ENCODE measurements at regions not wholly inside any gene's neighbourhood (a gene's known extent, or its start where the extent isn't known, plus 50 kb on each side); places are given as distances from the start of the nearest gene placed in this dataset.
"Not testable (repeated sequence)": the region's sequence is repeated elsewhere in the genome, so short reads cannot be mapped to it uniquely, and the experiment has no call there.

- H3K4me2 ChIP-seq (ENCODE audit: control insufficient read depth, extremely low read depth, insufficient read depth, low read depth, low read length); H3K9me1 ChIP-seq (ENCODE audit: control insufficient read depth, extremely low read depth, insufficient read depth, low read length); H2AFZ ChIP-seq (ENCODE audit: control insufficient read depth, low read length); H3K4me3 ChIP-seq (ENCODE audit: control insufficient read depth in 2 of 3, extremely low read depth in 1 of 3, insufficient read depth in 2 of 3, low read depth in 1 of 3, low read length in 3 of 3); H3K9ac ChIP-seq (ENCODE audit: control insufficient read depth, extremely low read depth, insufficient read depth, low read length); H3K27ac ChIP-seq (ENCODE audit: control insufficient read depth, insufficient read depth, low read length); H3K79me2 ChIP-seq (ENCODE audit: control insufficient read depth, insufficient read depth, low read length); H3K4me1 ChIP-seq (ENCODE audit: control insufficient read depth, extremely low read depth, insufficient read depth, low read length); dilution Hi-C loops (cut with MboI; ENCODE audit: extremely low pct_ligation_motif_present, low sequenced_read_pairs); H3K36me3 ChIP-seq (ENCODE audit: control insufficient read depth in 2 of 2, extremely low read depth in 1 of 2, insufficient read depth in 2 of 2, low read length in 2 of 2); H3K27me3 ChIP-seq (ENCODE audit: control insufficient read depth, extremely low read depth, insufficient read depth, low read length); FAIRE-seq; H4K20me1 ChIP-seq (ENCODE audit: control insufficient read depth, extremely low read depth, insufficient read depth, low read length); H3K9me3 ChIP-seq (ENCODE audit: control insufficient read depth, low read depth, low read length); DNase-seq (ENCODE audit: low read depth, low spot score): not testable (repeated sequence)
Observed at GRCh38 chr11:23942117-23942815, 554.6 kb upstream of the LUZP2 start.

GRCh38 chr11:23944923-23945322, 551.9 kb upstream of the LUZP2 start:
- FAIRE-seq = no peak
- no peak overlapping the region for H2AFZ ChIP-seq (ENCODE audit: control insufficient read depth, low read length)

More at GRCh38 chr11:23944923-23945322, 551.9 kb upstream of the LUZP2 start:
- Histone ChIP-seq H3K4me1 (ENCODE audit: control insufficient read depth, extremely low read depth, insufficient read depth, low read length) (no peaks in the 10 kb centered on the region), H3K27me3 (ENCODE audit: control insufficient read depth, extremely low read depth, insufficient read depth, low read length) (no peaks in the 10 kb centered on the region), H3K4me3 (ENCODE audit: control insufficient read depth in 2 of 3, extremely low read depth in 1 of 3, insufficient read depth in 2 of 3, low read depth in 1 of 3, low read length in 3 of 3) (no peak overlapping the region), H3K9ac (ENCODE audit: control insufficient read depth, extremely low read depth, insufficient read depth, low read length) (no peak overlapping the region), H3K9me1 (ENCODE audit: control insufficient read depth, extremely low read depth, insufficient read depth, low read length) (no peaks in the 10 kb centered on the region), H3K9me3 (ENCODE audit: control insufficient read depth, low read depth, low read length) (no peaks in the 10 kb centered on the region), H3K4me2 (ENCODE audit: control insufficient read depth, extremely low read depth, insufficient read depth, low read depth, low read length) (no peak overlapping the region), H4K20me1 (ENCODE audit: control insufficient read depth, extremely low read depth, insufficient read depth, low read length) (no peaks in the 10 kb centered on the region), H3K79me2 (ENCODE audit: control insufficient read depth, insufficient read depth, low read length) (no peaks in the 10 kb centered on the region), H3K36me3 (ENCODE audit: control insufficient read depth in 2 of 2, extremely low read depth in 1 of 2, insufficient read depth in 2 of 2, low read length in 2 of 2) (no peaks in the 10 kb centered on the region), H3K27ac (ENCODE audit: control insufficient read depth, insufficient read depth, low read length) (no peak overlapping the region)
- DNase-seq (ENCODE audit: low read depth, low spot score) = no peak
- TF ChIP-seq EZH2 (IDR thresholded peaks at IDR 0.05; ENCODE audit: low read length) (no peak), CTCF (optimal IDR thresholded peaks at IDR 0.05 in 1 of 3, IDR thresholded peaks at IDR 0.05 in 1 of 3, conservative IDR thresholded peaks at IDR 0.05 in 1 of 3; ENCODE audit: extremely low read depth in 1 of 3, insufficient read depth in 2 of 3, low read length in 3 of 3) (no peak)
- dilution Hi-C loops (cut with MboI; ENCODE audit: extremely low pct_ligation_motif_present, low sequenced_read_pairs) = no loop called here
